GM12874 (cell line): ENCODE measurements at regions not wholly inside any gene's neighbourhood (a gene's known extent, or its start where the extent isn't known, plus 50 kb on each side); places are given as distances from the start of the nearest gene placed in this dataset.

Experiments
- TF ChIP-seq, protein P1 (sequence below): IDR thresholded peaks from 2 replicates; pipeline ENCODE4 v1.5.1; 2011; ENCODE audit warnings: low read depth, mild to moderate bottlenecking, control low read depth, low read length, moderate library complexity; ENCODE audit not compliant: insufficient read depth

DNA sequence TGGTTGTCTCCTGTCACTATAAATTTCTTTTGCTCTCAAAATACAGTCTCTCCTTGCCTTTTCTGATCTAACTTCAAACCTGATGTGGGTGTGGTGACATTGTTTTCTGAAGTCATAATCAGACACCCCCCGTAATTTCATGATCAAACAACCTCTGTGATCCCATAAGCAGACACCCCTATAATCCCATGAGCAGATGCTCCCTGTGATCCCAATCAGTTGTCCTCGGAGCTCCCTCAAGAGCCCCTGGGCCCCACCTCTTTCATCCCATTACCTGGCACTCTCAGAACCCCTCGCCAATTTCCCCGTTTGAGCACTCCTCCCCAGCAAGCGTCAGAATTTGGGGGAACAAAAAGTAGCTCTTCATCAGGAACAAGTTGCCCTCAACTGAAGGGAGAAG lies 246.3 kb upstream of the FZD8 start:
- TF ChIP-seq, protein P1, sequence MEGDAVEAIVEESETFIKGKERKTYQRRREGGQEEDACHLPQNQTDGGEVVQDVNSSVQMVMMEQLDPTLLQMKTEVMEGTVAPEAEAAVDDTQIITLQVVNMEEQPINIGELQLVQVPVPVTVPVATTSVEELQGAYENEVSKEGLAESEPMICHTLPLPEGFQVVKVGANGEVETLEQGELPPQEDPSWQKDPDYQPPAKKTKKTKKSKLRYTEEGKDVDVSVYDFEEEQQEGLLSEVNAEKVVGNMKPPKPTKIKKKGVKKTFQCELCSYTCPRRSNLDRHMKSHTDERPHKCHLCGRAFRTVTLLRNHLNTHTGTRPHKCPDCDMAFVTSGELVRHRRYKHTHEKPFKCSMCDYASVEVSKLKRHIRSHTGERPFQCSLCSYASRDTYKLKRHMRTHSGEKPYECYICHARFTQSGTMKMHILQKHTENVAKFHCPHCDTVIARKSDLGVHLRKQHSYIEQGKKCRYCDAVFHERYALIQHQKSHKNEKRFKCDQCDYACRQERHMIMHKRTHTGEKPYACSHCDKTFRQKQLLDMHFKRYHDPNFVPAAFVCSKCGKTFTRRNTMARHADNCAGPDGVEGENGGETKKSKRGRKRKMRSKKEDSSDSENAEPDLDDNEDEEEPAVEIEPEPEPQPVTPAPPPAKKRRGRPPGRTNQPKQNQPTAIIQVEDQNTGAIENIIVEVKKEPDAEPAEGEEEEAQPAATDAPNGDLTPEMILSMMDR = no peak

DNA sequence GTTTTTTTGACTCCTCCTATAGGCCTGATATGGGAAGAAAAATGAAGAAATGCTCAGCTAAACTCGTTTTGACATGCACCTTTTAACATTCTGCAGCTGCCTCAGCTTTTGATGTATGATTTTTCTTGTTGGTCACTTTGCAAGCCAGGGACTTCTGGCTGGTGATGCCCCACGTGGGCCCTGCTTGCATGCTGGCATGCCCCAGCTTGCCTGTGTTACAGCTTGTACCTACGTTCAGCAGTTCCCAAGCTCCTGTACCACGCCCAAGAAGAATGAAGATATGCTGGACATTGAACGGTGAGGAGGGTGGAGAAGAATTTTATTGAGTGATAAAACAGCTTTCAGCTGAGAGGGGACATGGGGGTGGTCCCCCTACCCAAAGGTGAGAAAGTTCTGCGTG lies 245.6 kb upstream of the FZD8 start:
- TF ChIP-seq, protein P1 = no peak

DNA sequence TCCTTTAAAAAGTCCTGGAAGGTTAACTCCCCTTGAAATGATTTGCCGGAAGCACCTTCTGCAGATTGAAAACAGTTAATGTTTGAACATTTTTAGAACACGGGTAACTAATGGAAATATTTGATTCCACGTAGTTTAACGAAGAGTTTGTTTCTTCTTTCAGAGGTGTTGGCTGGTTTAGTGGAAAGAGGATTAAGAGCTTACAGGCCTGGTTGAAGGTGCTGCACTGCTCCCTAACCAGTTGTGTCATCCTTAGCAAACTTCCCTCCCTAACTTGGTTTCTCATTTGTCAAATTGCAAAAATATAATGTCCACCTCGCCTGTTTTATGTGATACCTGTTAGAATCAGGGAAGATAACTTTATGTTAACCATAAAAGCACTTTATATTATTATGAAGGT lies 243.0 kb upstream of the FZD8 start:
- TF ChIP-seq, protein P1 = no peak

GRCh38 chr10:35884657-35885071 lies 242.6 kb upstream of the FZD8 start:
- TF ChIP-seq, protein P1 = no peak

DNA sequence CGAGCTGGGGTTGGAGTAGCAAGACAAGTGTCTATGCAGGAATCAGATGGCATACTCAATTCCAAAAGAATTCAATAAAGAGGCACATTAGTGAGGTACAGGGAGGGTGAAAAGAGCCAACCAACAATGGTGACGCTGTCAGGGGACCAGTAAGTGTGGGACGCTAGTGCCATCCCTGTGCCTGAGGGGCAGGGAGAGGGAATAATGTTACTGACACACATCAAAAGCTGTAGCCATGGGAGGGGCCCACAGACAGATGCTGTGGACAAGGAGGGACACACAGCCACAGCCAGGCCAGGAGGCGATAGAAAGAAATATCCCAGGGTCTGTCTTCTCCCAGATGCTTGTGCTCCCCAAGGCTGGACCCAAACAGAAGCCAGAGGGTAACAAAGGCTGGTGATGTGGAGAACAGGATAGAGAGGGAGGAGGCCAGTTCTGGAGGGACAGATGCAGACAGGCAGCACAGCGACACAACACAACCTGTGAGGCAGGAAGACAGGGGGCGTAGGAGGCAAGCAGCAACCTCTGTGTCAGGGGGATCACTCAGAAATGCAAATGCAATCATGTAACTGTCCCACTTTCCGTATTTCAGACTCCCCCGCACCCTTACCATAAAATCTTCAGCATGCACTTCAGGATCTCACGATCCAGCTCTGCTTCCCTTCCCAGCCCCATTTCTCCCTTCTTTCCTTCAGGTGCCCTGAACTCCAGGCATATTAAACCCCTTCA lies 240.5 kb upstream of the FZD8 start:
- TF ChIP-seq, protein P1 = no peak

- TF ChIP-seq, protein P1 = no peak
These were observed 239.2 kb upstream of the FZD8 start for GRCh38 chr10:35881320-35881719.

DNA sequence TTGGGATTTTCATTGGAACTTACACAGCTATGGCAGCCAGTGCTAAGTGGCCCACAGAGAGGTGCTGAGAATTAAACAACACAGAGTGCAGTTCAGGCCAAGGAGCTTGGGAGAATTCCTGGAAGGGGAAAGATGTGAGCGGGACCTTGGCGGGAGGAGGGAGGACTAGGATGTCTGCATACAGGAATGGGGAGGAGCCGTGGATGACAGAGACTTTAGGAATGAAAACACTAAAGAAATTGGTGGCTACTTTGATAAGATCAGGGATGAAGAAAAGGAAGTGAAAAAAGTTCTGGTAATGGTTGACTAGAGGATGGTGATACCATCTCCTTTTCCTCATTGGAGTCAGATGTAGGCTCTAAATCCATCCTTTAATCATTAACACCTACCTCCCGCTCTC lies 234.2 kb upstream of the FZD8 start:
- TF ChIP-seq, protein P1 = no peak
